GM12878 (cell line): ENCODE measurements at regions not wholly inside any gene's neighbourhood (a gene's known extent, or its start where the extent isn't known, plus 50 kb on each side); places are given as distances from the start of the nearest gene placed in this dataset.

Source experiments
- ATAC-seq: fragments of 200-7000 bp; cut with Tn5 transposase; 3 replicates; pipeline ENCODE4 v1.9.1; 2020; ENCODE audit warnings: mild to moderate bottlenecking, moderate library complexity
- BruUV-seq: library from RNA; stranded (reverse); fragments of 400-500 nt; replicated peaks from 2 replicates; lab custom pipeline; 2021; lab: Mats Ljungman, UMichigan
- CTCF ChIA-PET: fragments of 300-600 bp; sonication (Branson Sonifier 250); formaldehyde crosslinking; extraction: SDS; loops from one replicate; lab custom pipeline; 2021; ENCODE audit warnings: inconsistent platforms; lab: Yijun Ruan, JAX
- POLR2A ChIA-PET: fragments of 350-600 bp; formaldehyde crosslinking; extraction: SDS; loops from one replicate; lab custom pipeline; 2021; ENCODE audit warnings: inconsistent platforms; lab: Charles Lee
- RAD21 ChIA-PET: fragments of 300-600 bp; sonication (Branson Sonifier 250); formaldehyde crosslinking; loops from one replicate; lab custom pipeline; 2023; ENCODE audit warnings: antibody characterized with exemption; ENCODE audit not compliant: unreplicated experiment; lab: Charles Lee
- SMC1A ChIA-PET: fragments of 300-600 bp; sonication (Branson Sonifier 250); formaldehyde crosslinking; loops from one replicate; lab custom pipeline; 2023; ENCODE audit not compliant: unreplicated experiment, uncharacterized antibody; lab: Charles Lee
- DNase-seq: peaks from one replicate; pipeline ENCODE4 v3.0.0-alpha.2; 2011; ENCODE audit warnings: low read depth, low spot score
- FAIRE-seq: peaks from 3 replicates; lab custom pipeline; 2011; peaks lifted over from hg19 to GRCh38; lab: Jason Lieb, UNC
- H2AFZ ChIP-seq: 2 replicates; pipeline ENCODE4 v1.6.0; 2011; ENCODE audit warnings: low read depth, low read length, control low read depth; ENCODE audit not compliant: control insufficient read depth
- H3K27ac ChIP-seq: 2 replicates; pipeline ENCODE4 v1.5.1; 2011; ENCODE audit warnings: control low read depth; ENCODE audit not compliant: control insufficient read depth, insufficient read depth
- H3K27me3 ChIP-seq, 2 experiments: replicated peaks in 1 of 2; 2 replicates each; pipeline versions ENCODE4 v1.6.0 to v1.6.1; 2011; ENCODE audit warnings: low read length in 1 of 2; ENCODE audit not compliant: control insufficient read depth in 2 of 2, insufficient read depth in 2 of 2
- H3K36me3 ChIP-seq, 2 experiments: 2 replicates each; pipeline ENCODE4 v1.5.1; 2011; ENCODE audit warnings: low read length in 1 of 2; ENCODE audit not compliant: control insufficient read depth in 2 of 2, insufficient read depth in 2 of 2
- H3K4me1 ChIP-seq: 2 replicates; pipeline ENCODE4 v1.6.1; 2011; ENCODE audit warnings: mild to moderate bottlenecking, low read length, moderate library complexity, mixed read lengths; ENCODE audit not compliant: control insufficient read depth, insufficient read depth
- H3K4me2 ChIP-seq: 2 replicates; pipeline ENCODE4 v1.6.0; 2011; ENCODE audit warnings: control low read depth; ENCODE audit not compliant: control insufficient read depth, insufficient read depth
- H3K4me3 ChIP-seq: fragments of 200-600 bp; sonication (generic); 2 replicates; pipeline ENCODE4 v1.5.1; 2016
- H3K79me2 ChIP-seq: 2 replicates; pipeline ENCODE4 v1.6.0; 2011; ENCODE audit warnings: low read length; ENCODE audit not compliant: control insufficient read depth, insufficient read depth
- H3K9ac ChIP-seq: 2 replicates; pipeline ENCODE4 v1.8.0; 2011; ENCODE audit warnings: low read length, control low read depth, mixed read lengths; ENCODE audit not compliant: control insufficient read depth, insufficient read depth
- H3K9me3 ChIP-seq: replicated peaks from 3 replicates; pipeline ENCODE4 v1.5.1; 2011; ENCODE audit warnings: mild to moderate bottlenecking, low read length; ENCODE audit not compliant: control insufficient read depth, insufficient read depth
- H4K20me1 ChIP-seq: 2 replicates; pipeline ENCODE4 v1.6.0; 2011; ENCODE audit not compliant: control insufficient read depth, insufficient read depth
- BCL11A ChIP-seq: IDR thresholded peaks from 2 replicates; pipeline ENCODE4 v1.6.1; 2011; ENCODE audit warnings: low read depth, low read length
- CBFB ChIP-seq: IDR thresholded peaks from 2 replicates; pipeline ENCODE4 v1.6.1; 2016; ENCODE audit warnings: antibody characterized with exemption, low read depth
- EGR1 ChIP-seq, 2 experiments: IDR thresholded peaks; 1 replicate in 1 of 2; 2 replicates in 1 of 2; pipeline ENCODE4 v1.6.1; 2011 to 2012; ENCODE audit warnings: low read depth in 2 of 2, low read length in 2 of 2, borderline replicate concordance in 1 of 2, mild to moderate bottlenecking in 1 of 2, moderate library complexity in 1 of 2
- JUND ChIP-seq: IDR thresholded peaks from 2 replicates; pipeline ENCODE4 v1.6.1; 2012; ENCODE audit warnings: low read depth, mild to moderate bottlenecking, low read length, improper control_type of control experiment, moderate library complexity
- POLR2AphosphoS5 ChIP-seq: IDR thresholded peaks from 2 replicates; pipeline ENCODE4 v1.6.1; 2011; ENCODE audit warnings: mild to moderate bottlenecking, low read length, inconsistent platforms
- POU2F2 ChIP-seq: IDR thresholded peaks from 3 replicates; pipeline ENCODE4 v1.6.1; 2011; ENCODE audit warnings: low read depth, mild to moderate bottlenecking, low read length, borderline replicate concordance
- REST ChIP-seq: IDR thresholded peaks from 2 replicates; pipeline ENCODE4 v1.6.1; 2012; ENCODE audit warnings: mild to moderate bottlenecking, low read depth, low read length
- SP1 ChIP-seq: IDR thresholded peaks from one replicate; pipeline ENCODE4 v1.6.1; 2011; ENCODE audit warnings: low read depth, low read length
- ZSCAN29 ChIP-seq: fragments of 450-650 bp; IDR thresholded peaks from 2 replicates; pipeline ENCODE4 v1.6.1; 2017; ENCODE audit warnings: mild to moderate bottlenecking, moderate library complexity
- WGBS: methylation state at CpG from one replicate; pipeline ENCODE4 v1.1.6; 2016; ENCODE audit warnings: low lambda C conversion rate; ENCODE audit not compliant: insufficient replicate concordance, insufficient coverage; ENCODE audit errors: missing lambda C conversion rate; 5-methylcytosine and 5-hydroxymethylcytosine counted together
- in situ Hi-C: fragments of 300-500 bp; cut with MboI; formaldehyde crosslinking; loops from 9 replicates; pipeline ENCODE4 v1.14.3; 2018; ENCODE audit warnings: mixed read lengths
- intact Hi-C: fragments of 100-400 bp; cut with micrococcal nuclease; formaldehyde crosslinking; loops from one replicate; pipeline ENCODE4 v1.14.2; 2022; ENCODE audit not compliant: unreplicated experiment

GRCh38 chr5:120866997-120867396, 402.9 kb downstream of the PRR16 start (continued):
- TF ChIP-seq POLR2AphosphoS5 (no peak), CBFB (no peak), EGR1 (IDR thresholded peaks at IDR 0.05; ENCODE audit: borderline replicate concordance in 1 of 2, low read depth in 2 of 2, low read length in 2 of 2) (no peak), JUND (no peak), ZSCAN29 (no peak), SP1 (no peak), BCL11A (no peak), POU2F2 (no peak)

GRCh38 chr5:120869831-120870230, 405.7 kb downstream of the PRR16 start:
- H3K4me2 ChIP-seq, result no peak overlapping the region
- intact Hi-C loops (no loop called here), in situ Hi-C loops (no loop called here)
- no peaks in the 10 kb centered on the region for H3K27me3 ChIP-seq
- H3K9me3 ChIP-seq, result no peaks in the 10 kb centered on the region
- no peaks in the 10 kb centered on the region for H4K20me1 ChIP-seq
- H3K27ac ChIP-seq, result no peak overlapping the region
- no peak overlapping the region for H2AFZ ChIP-seq
- no peaks in the 10 kb centered on the region for H3K36me3 ChIP-seq
- 92% methylated on average over 1 of the region's 1 CpG for WGBS
- no peaks in the 10 kb centered on the region for H3K4me1 ChIP-seq
- no TSS peak for BruUV-seq
- FAIRE-seq, result no peak
- ChIA-PET CTCF (no interaction called here), SMC1A (no interaction called here), POLR2A (no interaction called here), RAD21 (no interaction called here)
- no peak overlapping the region for H3K9ac ChIP-seq
- no peak for ATAC-seq
- H3K79me2 ChIP-seq, result no peaks in the 10 kb centered on the region
- no peak overlapping the region for H3K4me3 ChIP-seq
- no peak for DNase-seq
- TF ChIP-seq REST, result no peak
